Sigmoid colon (tissue), 4 donors: ENCODE measurements at regions not wholly inside any gene's neighbourhood (a gene's known extent, or its start where the extent isn't known, plus 50 kb on each side); places are given as distances from the start of the nearest gene placed in this dataset.

Experiments
- CTCF ChIP-seq, 4 experiments: fragments of 450-650 bp in 3 of 4; fragments of 200-600 bp in 1 of 4; IDR thresholded peaks; one replicate each; pipeline ENCODE4 v1.5.1; 2016 to 2019; ENCODE audit warnings: antibody characterized with exemption in 4 of 4, mild to moderate bottlenecking in 3 of 4, moderate library complexity in 2 of 4
- EP300 ChIP-seq, 4 donors: sonication (generic); formaldehyde crosslinking; IDR thresholded peaks; one replicate each; pipeline ENCODE4 v1.6.1; 2017; ENCODE audit warnings: antibody characterized with exemption in 4 of 4
- POLR2A ChIP-seq, 2 donors: fragments of 450-650 bp; IDR thresholded peaks; one replicate each; pipeline ENCODE4 v1.6.1; 2016; ENCODE audit warnings: antibody characterized with exemption in 2 of 2, mild to moderate bottlenecking in 2 of 2, moderate library complexity in 2 of 2

- TF ChIP-seq CTCF (IDR thresholded peaks at IDR 0.05) (no peak), POLR2A (IDR thresholded peaks at IDR 0.05) (no peak), EP300 (IDR thresholded peaks at IDR 0.05) (no peak)
Measured at GRCh38 chr1:30521261-30521865, 202.0 kb downstream of the MATN1 start.
